HCT116 (cell line): ENCODE measurements at regions not wholly inside any gene's neighbourhood (a gene's known extent, or its start where the extent isn't known, plus 50 kb on each side); places are given as distances from the start of the nearest gene placed in this dataset.

Experiments used
- ATAC-seq: fragments of 200-7000 bp; cut with Tn5 transposase; 2 replicates; pipeline ENCODE4 v1.9.1; 2020; ENCODE audit warnings: mild to moderate bottlenecking, moderate library complexity
- BruUV-seq: library from RNA; stranded (reverse); fragments of 400-500 nt; replicated peaks from 2 replicates; lab custom pipeline; 2021; lab: Mats Ljungman, UMichigan
- CTCF ChIA-PET: fragments of 300-600 bp; sonication (Branson Sonifier 250); formaldehyde crosslinking; loops from one replicate; lab custom pipeline; 2021; ENCODE audit warnings: antibody characterized with exemption; lab: Charles Lee
- POLR2A ChIA-PET: fragments of 300-600, 350-600 bp; sonication (Branson Sonifier 250); formaldehyde crosslinking; loops from one replicate; lab custom pipeline; 2021; ENCODE audit warnings: antibody characterized with exemption; lab: Charles Lee
- RAD21 ChIA-PET, 2 experiments: fragments of 300-600 bp; sonication (Branson Sonifier 250); formaldehyde crosslinking; loops; one replicate each; lab custom pipeline; 2023; ENCODE audit warnings: low total read pairs in 2 of 2; ENCODE audit not compliant: uncharacterized antibody in 2 of 2, unreplicated experiment in 2 of 2, low non-redundant PET in 1 of 2; lab: Charles Lee
- DNase-seq: peaks from one replicate; pipeline ENCODE4 v3.0.0-alpha.2; 2010; ENCODE audit warnings: low read depth, low spot score
- H2AFZ ChIP-seq: fragments of 200-600 bp; shearing (Covaris generic), sonication (generic); 2 replicates; pipeline ENCODE4 v1.6.1; 2017; ENCODE audit warnings: low read depth, mixed run types, mixed read lengths, antibody characterized with exemption, low read length; ENCODE audit not compliant: poor library complexity, severe bottlenecking
- H3K27ac ChIP-seq: 2 replicates; pipeline ENCODE4 v1.5.1; 2012; ENCODE audit warnings: low read depth, low read length
- H3K27me3 ChIP-seq: fragments of 200-600 bp; sonication (generic); 2 replicates; pipeline ENCODE4 v1.6.1; 2016; ENCODE audit warnings: mixed run types, low read length, mixed read lengths; ENCODE audit not compliant: insufficient read depth
- H3K36me3 ChIP-seq, 2 experiments: fragments of 200-500 bp in 1 of 2; fragments of 200-600 bp in 1 of 2; sonication (Bioruptor generic) in 1 of 2; sonication (generic) in 1 of 2; 2 replicates each; pipeline versions ENCODE4 v1.5.1 to v1.6.1; 2014 to 2016; ENCODE audit warnings: low read length in 2 of 2, inconsistent platforms in 1 of 2, mixed read lengths in 1 of 2, mixed run types in 1 of 2; ENCODE audit not compliant: insufficient read depth in 2 of 2, control insufficient read depth in 1 of 2
- H3K4me1 ChIP-seq, 2 experiments: fragments of 200-600 bp in 1 of 2; sonication (generic) in 1 of 2; 2 replicates each; pipeline versions ENCODE4 v1.5.1 to v1.6.1; 2012 to 2017; ENCODE audit warnings: low read length in 2 of 2, inconsistent platforms in 1 of 2, mild to moderate bottlenecking in 1 of 2, mixed read lengths in 1 of 2, mixed run types in 1 of 2, moderate library complexity in 1 of 2; ENCODE audit not compliant: insufficient read depth in 2 of 2, control insufficient read depth in 1 of 2
- H3K4me2 ChIP-seq: fragments of 200-600 bp; sonication (generic); 2 replicates; pipeline ENCODE4 v1.6.1; 2017; ENCODE audit warnings: mixed run types, low read length, mixed read lengths
- H3K4me3 ChIP-seq, 2 experiments: fragments of 200-600 bp in 1 of 2; sonication (generic) in 1 of 2; replicated peaks in 1 of 2; 2 replicates each; pipeline ENCODE4 v1.5.1; 2011 to 2016; ENCODE audit warnings: low read length in 2 of 2, control low read depth in 1 of 2, low read depth in 1 of 2, mild to moderate bottlenecking in 1 of 2, mixed read lengths in 1 of 2, mixed run types in 1 of 2
- H3K79me2 ChIP-seq: fragments of 200-600 bp; sonication (generic); 2 replicates; pipeline ENCODE4 v1.6.1; 2017; ENCODE audit warnings: mild to moderate bottlenecking, mixed run types, low read length, moderate library complexity, mixed read lengths; ENCODE audit not compliant: insufficient read depth
- H3K9ac ChIP-seq: fragments of 200-600 bp; sonication (generic); 2 replicates; pipeline ENCODE4 v1.6.1; 2016; ENCODE audit warnings: low read length, mixed read lengths
- H3K9me2 ChIP-seq: fragments of 200-600 bp; sonication (generic), shearing (Covaris generic); 2 replicates; pipeline ENCODE4 v1.6.1; 2017; ENCODE audit warnings: mixed run types, mild to moderate bottlenecking, moderate library complexity; ENCODE audit not compliant: insufficient read depth
- H3K9me3 ChIP-seq, 2 experiments: fragments of 200-500 bp in 1 of 2; fragments of 200-600 bp in 1 of 2; sonication (Bioruptor generic) in 1 of 2; sonication (generic) in 1 of 2; 2 replicates each; pipeline ENCODE4 v1.6.1; 2014 to 2017; ENCODE audit warnings: low read length in 2 of 2, mixed read lengths in 2 of 2, inconsistent platforms in 1 of 2, low read depth in 1 of 2, mild to moderate bottlenecking in 1 of 2, mixed run types in 1 of 2, moderate library complexity in 1 of 2; ENCODE audit not compliant: control insufficient read depth in 1 of 2, insufficient read depth in 1 of 2
- H4K20me1 ChIP-seq: fragments of 200-600 bp; sonication (generic), shearing (Covaris generic); 2 replicates; pipeline ENCODE4 v1.6.1; 2017; ENCODE audit warnings: mixed run types, mild to moderate bottlenecking, moderate library complexity; ENCODE audit not compliant: insufficient read depth
- EZH2 ChIP-seq: fragments of 200-600 bp; sonication (generic); IDR thresholded peaks from 2 replicates; pipeline ENCODE4 v1.6.1; 2017; ENCODE audit warnings: antibody characterized with exemption, mixed run types
- FOSL1 ChIP-seq: IDR thresholded peaks from 2 replicates; pipeline ENCODE4 v1.6.1; 2012; ENCODE audit warnings: low read depth
- POLR2AphosphoS5 ChIP-seq: IDR thresholded peaks from 2 replicates; pipeline ENCODE4 v1.6.1; 2011; ENCODE audit warnings: mild to moderate bottlenecking, low read depth, low read length, moderate library complexity
- REST ChIP-seq: IDR thresholded peaks from 2 replicates; pipeline ENCODE4 v1.6.1; 2012; ENCODE audit warnings: low read depth
- ZFX ChIP-seq: fragments of 450-650 bp; IDR thresholded peaks from 2 replicates; pipeline ENCODE4 v1.6.1; 2017
- ZNF274 ChIP-seq: fragments of 200-500 bp; sonication (Bioruptor generic); IDR thresholded peaks from 2 replicates; pipeline ENCODE4 v1.6.1; 2014; ENCODE audit warnings: mild to moderate bottlenecking, low read depth, low read length, inconsistent platforms
- intact Hi-C: fragments of 100-400 bp; cut with micrococcal nuclease; formaldehyde crosslinking; loops from 2 replicates; pipeline ENCODE4 v1.10.0; 2022
- TF ChIP-seq, protein P1 (sequence below): IDR thresholded peaks from 2 replicates; pipeline ENCODE4 v1.6.1; 2012

DNA sequence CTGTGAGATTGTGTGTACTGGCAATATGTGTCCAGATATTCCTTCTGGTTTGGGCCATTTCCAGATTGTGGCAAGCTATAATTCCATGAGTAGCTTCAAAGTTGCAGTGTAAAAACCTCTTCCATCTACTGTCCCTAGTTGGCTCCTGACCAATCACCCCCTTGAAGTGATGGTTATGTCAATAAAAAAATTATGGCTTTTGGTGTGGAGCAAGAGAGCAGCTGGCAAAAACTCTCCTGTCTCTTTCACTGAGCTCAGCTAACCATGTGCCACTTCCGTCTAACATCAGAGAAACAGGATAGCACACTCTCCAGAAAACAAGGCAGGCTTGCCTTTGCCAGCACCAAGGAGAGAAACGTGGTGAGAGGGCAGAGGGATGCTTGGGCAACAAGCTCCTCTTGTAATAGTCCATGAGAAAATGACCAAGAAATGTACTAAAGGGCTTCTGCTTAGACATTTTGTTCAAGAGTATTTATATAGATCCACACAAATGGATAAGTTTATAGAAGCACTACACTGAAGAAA, 914.4 kb upstream of the SEMA6A start:
- H4K20me1 ChIP-seq, result no peaks in the 10 kb centered on the region
- TF ChIP-seq EZH2, result no peak
- no peak for TF ChIP-seq REST
- TF ChIP-seq, protein P1, sequence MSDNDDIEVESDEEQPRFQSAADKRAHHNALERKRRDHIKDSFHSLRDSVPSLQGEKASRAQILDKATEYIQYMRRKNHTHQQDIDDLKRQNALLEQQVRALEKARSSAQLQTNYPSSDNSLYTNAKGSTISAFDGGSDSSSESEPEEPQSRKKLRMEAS, result no peak
- no peak for TF ChIP-seq ZFX
- no peak for TF ChIP-seq POLR2AphosphoS5
- no peak for TF ChIP-seq ZNF274
- TF ChIP-seq FOSL1, result no peak
- intact Hi-C loops, result no loop called here
- ChIA-PET RAD21 (no interaction called here), POLR2A (no interaction called here), CTCF (no interaction called here)
- ATAC-seq (no peak), DNase-seq (no peak)
- no peaks in the 10 kb centered on the region for H3K9me2 ChIP-seq
- H3K27ac ChIP-seq, result no peak overlapping the region
- no peaks in the 10 kb centered on the region for H3K79me2 ChIP-seq
- peaks cover 13 to 14% of the 10 kb centered on the region in 2 experiments for H3K4me1 ChIP-seq
- no peaks in the 10 kb centered on the region for H3K27me3 ChIP-seq
- BruUV-seq, result no TSS peak
- H3K4me3 ChIP-seq, result no peak overlapping the region
- no peak overlapping the region for H2AFZ ChIP-seq
- H3K36me3 ChIP-seq, result no peaks in the 10 kb centered on the region
- no peak overlapping the region for H3K4me2 ChIP-seq
- no peaks in the 10 kb centered on the region for H3K9me3 ChIP-seq
- H3K9ac ChIP-seq, result no peak overlapping the region
